ENCODE measurements at regions not wholly inside any gene's neighbourhood (a gene's known extent, or its start where the extent isn't known, plus 50 kb on each side); places are given as distances from the start of the nearest gene placed in this dataset.

GRCh38 chr6:90939906-90940305 is 353.0 kb upstream of the MAP3K7 start:
- FAIRE-seq (no peak), DNase-seq (ENCODE audit: insufficient read length) (no peak)
- TF ChIP-seq POLR2AphosphoS5 (IDR thresholded peaks at IDR 0.05; ENCODE audit: low read depth, low read length) (no peak), POLR2A (IDR thresholded peaks at IDR 0.05; ENCODE audit: low read depth, low read length) (no peak), TAF1 (IDR thresholded peaks at IDR 0.05; ENCODE audit: borderline replicate concordance, low read depth, low read length) (no peak)

GRCh38 chr6:90938122-90938521 is 351.2 kb upstream of the MAP3K7 start:
- TF ChIP-seq POLR2A (IDR thresholded peaks at IDR 0.05; ENCODE audit: low read depth, low read length) (no peak), POLR2AphosphoS5 (IDR thresholded peaks at IDR 0.05; ENCODE audit: low read depth, low read length) (no peak), TAF1 (IDR thresholded peaks at IDR 0.05; ENCODE audit: borderline replicate concordance, low read depth, low read length) (no peak)
- no peak for FAIRE-seq
- DNase-seq (ENCODE audit: insufficient read length) = no peak

GRCh38 chr6:90936286-90936685 is 349.4 kb upstream of the MAP3K7 start:
- DNase-seq (ENCODE audit: insufficient read length) = no peak
- no peak for TF ChIP-seq TAF1 (IDR thresholded peaks at IDR 0.05; ENCODE audit: borderline replicate concordance, low read depth, low read length)
- no peak for TF ChIP-seq POLR2A (IDR thresholded peaks at IDR 0.05; ENCODE audit: low read depth, low read length)
- no peak for TF ChIP-seq POLR2AphosphoS5 (IDR thresholded peaks at IDR 0.05; ENCODE audit: low read depth, low read length)
- FAIRE-seq = no peak

- DNase-seq (ENCODE audit: insufficient read length) (no peak), FAIRE-seq (no peak)
Measured at GRCh38 chr6:90934966-90935365, 348.1 kb upstream of the MAP3K7 start.

GRCh38 chr6:90934081-90934480 is 347.2 kb upstream of the MAP3K7 start:
- FAIRE-seq (no peak), DNase-seq (ENCODE audit: insufficient read length) (no peak)
- no peak for TF ChIP-seq POLR2AphosphoS5 (IDR thresholded peaks at IDR 0.05; ENCODE audit: low read depth, low read length)
- no peak for TF ChIP-seq POLR2A (IDR thresholded peaks at IDR 0.05; ENCODE audit: low read depth, low read length)
- TF ChIP-seq TAF1 (IDR thresholded peaks at IDR 0.05; ENCODE audit: borderline replicate concordance, low read depth, low read length) = no peak

More at GRCh38 chr6:90934966-90935365, 348.1 kb upstream of the MAP3K7 start:
- TF ChIP-seq POLR2AphosphoS5 (IDR thresholded peaks at IDR 0.05; ENCODE audit: low read depth, low read length) (no peak), TAF1 (IDR thresholded peaks at IDR 0.05; ENCODE audit: borderline replicate concordance, low read depth, low read length) (no peak), POLR2A (IDR thresholded peaks at IDR 0.05; ENCODE audit: low read depth, low read length) (no peak)

GRCh38 chr6:90932351-90932750 is 345.5 kb upstream of the MAP3K7 start:
- TF ChIP-seq POLR2A (IDR thresholded peaks at IDR 0.05; ENCODE audit: low read depth, low read length) (no peak), POLR2AphosphoS5 (IDR thresholded peaks at IDR 0.05; ENCODE audit: low read depth, low read length) (no peak)
- DNase-seq (ENCODE audit: insufficient read length) = no peak
- FAIRE-seq = no peak

GRCh38 chr6:90928051-90928450 is 341.2 kb upstream of the MAP3K7 start:
- DNase-seq (ENCODE audit: insufficient read length) (no peak), FAIRE-seq (no peak)
- TF ChIP-seq POLR2AphosphoS5 (IDR thresholded peaks at IDR 0.05; ENCODE audit: low read depth, low read length) = no peak
- TF ChIP-seq POLR2A (IDR thresholded peaks at IDR 0.05; ENCODE audit: low read depth, low read length) = no peak
- TF ChIP-seq TAF1 (IDR thresholded peaks at IDR 0.05; ENCODE audit: borderline replicate concordance, low read depth, low read length) = no peak

- FAIRE-seq = no peak
Measured at GRCh38 chr6:90925726-90926125, 338.9 kb upstream of the MAP3K7 start.

GRCh38 chr6:90922325-90922724 is 335.5 kb upstream of the MAP3K7 start:
- no peak for TF ChIP-seq TAF1 (IDR thresholded peaks at IDR 0.05; ENCODE audit: borderline replicate concordance, low read depth, low read length)
- TF ChIP-seq POLR2AphosphoS5 (IDR thresholded peaks at IDR 0.05; ENCODE audit: low read depth, low read length) = no peak
- no peak for TF ChIP-seq POLR2A (IDR thresholded peaks at IDR 0.05; ENCODE audit: low read depth, low read length)
- no peak for FAIRE-seq

More at GRCh38 chr6:90925726-90926125, 338.9 kb upstream of the MAP3K7 start:
- TF ChIP-seq POLR2A (IDR thresholded peaks at IDR 0.05; ENCODE audit: low read depth, low read length) = no peak
- TF ChIP-seq TAF1 (IDR thresholded peaks at IDR 0.05; ENCODE audit: borderline replicate concordance, low read depth, low read length) = no peak
- no peak for TF ChIP-seq POLR2AphosphoS5 (IDR thresholded peaks at IDR 0.05; ENCODE audit: low read depth, low read length)
- no peak for DNase-seq (ENCODE audit: insufficient read length)

GRCh38 chr6:90918361-90918760 is 331.5 kb upstream of the MAP3K7 start:
- no peak for DNase-seq (ENCODE audit: insufficient read length)
- no peak for FAIRE-seq
- TF ChIP-seq TAF1 (IDR thresholded peaks at IDR 0.05; ENCODE audit: borderline replicate concordance, low read depth, low read length) = no peak
- no peak for TF ChIP-seq POLR2AphosphoS5 (IDR thresholded peaks at IDR 0.05; ENCODE audit: low read depth, low read length)
- TF ChIP-seq POLR2A (IDR thresholded peaks at IDR 0.05; ENCODE audit: low read depth, low read length) = no peak

More at GRCh38 chr6:90922325-90922724, 335.5 kb upstream of the MAP3K7 start:
- no peak for DNase-seq (ENCODE audit: insufficient read length)

- FAIRE-seq (no peak), DNase-seq (ENCODE audit: insufficient read length) (no peak)
- TF ChIP-seq TAF1 (IDR thresholded peaks at IDR 0.05; ENCODE audit: borderline replicate concordance, low read depth, low read length) (no peak), POLR2A (IDR thresholded peaks at IDR 0.05; ENCODE audit: low read depth, low read length) (no peak), POLR2AphosphoS5 (IDR thresholded peaks at IDR 0.05; ENCODE audit: low read depth, low read length) (no peak)
Measured at GRCh38 chr6:90917376-90917775, 330.5 kb upstream of the MAP3K7 start.

GRCh38 chr6:90916968-90917367 is 330.1 kb upstream of the MAP3K7 start:
- FAIRE-seq (no peak), DNase-seq (ENCODE audit: insufficient read length) (no peak)
- TF ChIP-seq TAF1 (IDR thresholded peaks at IDR 0.05; ENCODE audit: borderline replicate concordance, low read depth, low read length) (no peak), POLR2AphosphoS5 (IDR thresholded peaks at IDR 0.05; ENCODE audit: low read depth, low read length) (no peak), POLR2A (IDR thresholded peaks at IDR 0.05; ENCODE audit: low read depth, low read length) (no peak)
